ENCODE measurements at regions not wholly inside any gene's neighbourhood (a gene's known extent, or its start where the extent isn't known, plus 50 kb on each side); places are given as distances from the start of the nearest gene placed in this dataset.
"Not testable (repeated sequence)": the region's sequence is repeated elsewhere in the genome, so short reads cannot be mapped to it uniquely, and the experiment has no call there.

- peaks cover 0 to 5% of the 10 kb centered on the region in 2 donors for H3K9me3 ChIP-seq (ENCODE audit: control insufficient read depth in 2 of 2, insufficient read depth in 1 of 2, low read depth in 1 of 2, low read length in 1 of 2)
- 57 to 59% methylated on average over 11 of the region's 11 CpGs for WGBS, 2 donors
- no peak overlapping the region for H3K4me3 ChIP-seq (ENCODE audit: low read depth in 1 of 2, low read length in 2 of 2)
- H3K27ac ChIP-seq (ENCODE audit: low read depth in 2 of 2, low read length in 1 of 2), result no peak overlapping the region
- H3K4me1 ChIP-seq (ENCODE audit: control insufficient read depth in 2 of 2, insufficient read depth in 2 of 2, low read length in 1 of 2), result no peaks in the 10 kb centered on the region
- no peaks in the 10 kb centered on the region for H3K36me3 ChIP-seq (ENCODE audit: control insufficient read depth in 2 of 2, insufficient read depth in 2 of 2, low read length in 1 of 2)
- no peaks in the 10 kb centered on the region for H3K27me3 ChIP-seq (ENCODE audit: control insufficient read depth in 1 of 2, insufficient read depth in 2 of 2, low read length in 2 of 2)
Measured at GRCh38 chr10:129192344-129193128, 274.5 kb upstream of the MGMT start.

GRCh38 chr10:129193148-129193547, 273.9 kb upstream of the MGMT start:
- no peaks in the 10 kb centered on the region for H3K36me3 ChIP-seq (ENCODE audit: control insufficient read depth in 2 of 2, insufficient read depth in 2 of 2, low read length in 1 of 2)
- 62 to 65% methylated on average over 12 of the region's 12 CpGs for WGBS, 2 donors
- H3K4me3 ChIP-seq (ENCODE audit: low read depth in 1 of 2, low read length in 2 of 2), result no peak overlapping the region
- H3K27me3 ChIP-seq (ENCODE audit: control insufficient read depth in 1 of 2, insufficient read depth in 2 of 2, low read length in 2 of 2), result no peaks in the 10 kb centered on the region
- H3K27ac ChIP-seq (ENCODE audit: low read depth in 2 of 2, low read length in 1 of 2), result no peak overlapping the region
- no peaks in the 10 kb centered on the region for H3K4me1 ChIP-seq (ENCODE audit: control insufficient read depth in 2 of 2, insufficient read depth in 2 of 2, low read length in 1 of 2)
- H3K9me3 ChIP-seq (ENCODE audit: control insufficient read depth in 2 of 2, insufficient read depth in 1 of 2, low read depth in 1 of 2, low read length in 1 of 2), result peaks cover 0 to 5% of the 10 kb centered on the region in 2 donors

- 58 to 66% methylated on average over 3 of the region's 3 CpGs for WGBS, 2 donors
Measured at GRCh38 chr10:129194181-129194870, 272.7 kb upstream of the MGMT start.

GRCh38 chr10:129199826-129200225, 267.2 kb upstream of the MGMT start:
- Histone ChIP-seq H3K27ac (ENCODE audit: low read depth in 2 of 2, low read length in 1 of 2) (no peak overlapping the region), H3K4me1 (ENCODE audit: control insufficient read depth in 2 of 2, insufficient read depth in 2 of 2, low read length in 1 of 2) (no peaks in the 10 kb centered on the region), H3K36me3 (ENCODE audit: control insufficient read depth in 2 of 2, insufficient read depth in 2 of 2, low read length in 1 of 2) (no peaks in the 10 kb centered on the region), H3K9me3 (ENCODE audit: control insufficient read depth in 2 of 2, insufficient read depth in 1 of 2, low read depth in 1 of 2, low read length in 1 of 2) (peaks cover 2 to 4% of the 10 kb centered on the region in 2 donors), H3K27me3 (ENCODE audit: control insufficient read depth in 1 of 2, insufficient read depth in 2 of 2, low read length in 2 of 2) (no peaks in the 10 kb centered on the region), H3K4me3 (ENCODE audit: low read depth in 1 of 2, low read length in 2 of 2) (no peak overlapping the region)
- WGBS, 2 donors, result 41 to 72% methylated on average over 2 of the region's 2 CpGs

More at GRCh38 chr10:129194181-129194870, 272.7 kb upstream of the MGMT start:
- no peaks in the 10 kb centered on the region for H3K4me1 ChIP-seq (ENCODE audit: control insufficient read depth in 2 of 2, insufficient read depth in 2 of 2, low read length in 1 of 2)
- no peak overlapping the region for H3K4me3 ChIP-seq (ENCODE audit: low read depth in 1 of 2, low read length in 2 of 2)
- peaks cover 0 to 5% of the 10 kb centered on the region in 2 donors for H3K9me3 ChIP-seq (ENCODE audit: control insufficient read depth in 2 of 2, insufficient read depth in 1 of 2, low read depth in 1 of 2, low read length in 1 of 2)
- H3K27me3 ChIP-seq (ENCODE audit: control insufficient read depth in 1 of 2, insufficient read depth in 2 of 2, low read length in 2 of 2), result no peaks in the 10 kb centered on the region
- H3K36me3 ChIP-seq (ENCODE audit: control insufficient read depth in 2 of 2, insufficient read depth in 2 of 2, low read length in 1 of 2), result no peaks in the 10 kb centered on the region
- no peak overlapping the region for H3K27ac ChIP-seq (ENCODE audit: low read depth in 2 of 2, low read length in 1 of 2)

GRCh38 chr10:129203819-129204218, 263.2 kb upstream of the MGMT start:
- Histone ChIP-seq H3K27ac (ENCODE audit: low read depth in 2 of 2, low read length in 1 of 2) (no peak overlapping the region), H3K27me3 (ENCODE audit: control insufficient read depth in 1 of 2, insufficient read depth in 2 of 2, low read length in 2 of 2) (no peaks in the 10 kb centered on the region), H3K9me3 (ENCODE audit: control insufficient read depth in 2 of 2, insufficient read depth in 1 of 2, low read depth in 1 of 2, low read length in 1 of 2) (peaks cover 2 to 4% of the 10 kb centered on the region in 2 donors), H3K36me3 (ENCODE audit: control insufficient read depth in 2 of 2, insufficient read depth in 2 of 2, low read length in 1 of 2) (no peaks in the 10 kb centered on the region), H3K4me1 (ENCODE audit: control insufficient read depth in 2 of 2, insufficient read depth in 2 of 2, low read length in 1 of 2) (no peaks in the 10 kb centered on the region), H3K4me3 (ENCODE audit: low read depth in 1 of 2, low read length in 2 of 2) (no peak overlapping the region)
- 78 to 85% methylated on average over 5 of the region's 5 CpGs for WGBS, 2 donors

GRCh38 chr10:129207297-129207696, 259.7 kb upstream of the MGMT start:
- H3K9me3 ChIP-seq (ENCODE audit: control insufficient read depth in 2 of 2, insufficient read depth in 1 of 2, low read depth in 1 of 2, low read length in 1 of 2), result peaks cover 2 to 4% of the 10 kb centered on the region in 2 donors

GRCh38 chr10:129210876-129211275, 256.2 kb upstream of the MGMT start:
- no peaks in the 10 kb centered on the region for H3K4me1 ChIP-seq (ENCODE audit: control insufficient read depth in 2 of 2, insufficient read depth in 2 of 2, low read length in 1 of 2)
- H3K4me3 ChIP-seq (ENCODE audit: low read depth in 1 of 2, low read length in 2 of 2), result no peak overlapping the region
- H3K36me3 ChIP-seq (ENCODE audit: control insufficient read depth in 2 of 2, insufficient read depth in 2 of 2, low read length in 1 of 2), result no peaks in the 10 kb centered on the region
- no peaks in the 10 kb centered on the region for H3K27me3 ChIP-seq (ENCODE audit: control insufficient read depth in 1 of 2, insufficient read depth in 2 of 2, low read length in 2 of 2)
- WGBS, 2 donors, result 66 to 77% methylated on average over 5 of the region's 5 CpGs
- H3K27ac ChIP-seq (ENCODE audit: low read depth in 2 of 2, low read length in 1 of 2), result no peak overlapping the region
- peaks cover 0 to 2% of the 10 kb centered on the region in 2 donors for H3K9me3 ChIP-seq (ENCODE audit: control insufficient read depth in 2 of 2, insufficient read depth in 1 of 2, low read depth in 1 of 2, low read length in 1 of 2)

More at GRCh38 chr10:129207297-129207696, 259.7 kb upstream of the MGMT start:
- H3K27ac ChIP-seq (ENCODE audit: low read depth in 2 of 2, low read length in 1 of 2), result no peak overlapping the region
- 75 to 77% methylated on average over 19 of the region's 19 CpGs for WGBS, 2 donors
- H3K4me1 ChIP-seq (ENCODE audit: control insufficient read depth in 2 of 2, insufficient read depth in 2 of 2, low read length in 1 of 2), result no peaks in the 10 kb centered on the region
- no peaks in the 10 kb centered on the region for H3K36me3 ChIP-seq (ENCODE audit: control insufficient read depth in 2 of 2, insufficient read depth in 2 of 2, low read length in 1 of 2)
- no peaks in the 10 kb centered on the region for H3K27me3 ChIP-seq (ENCODE audit: control insufficient read depth in 1 of 2, insufficient read depth in 2 of 2, low read length in 2 of 2)
- no peak overlapping the region for H3K4me3 ChIP-seq (ENCODE audit: low read depth in 1 of 2, low read length in 2 of 2)

GRCh38 chr10:129213256-129213655, 253.8 kb upstream of the MGMT start:
- Histone ChIP-seq H3K27ac (ENCODE audit: low read depth in 2 of 2, low read length in 1 of 2) (no peak overlapping the region), H3K9me3 (ENCODE audit: control insufficient read depth in 2 of 2, insufficient read depth in 1 of 2, low read depth in 1 of 2, low read length in 1 of 2) (peaks cover 0 to 1% of the 10 kb centered on the region in 2 donors)
- WGBS, 2 donors, result 58 to 63% methylated on average over 1 of the region's 1 CpG

GRCh38 chr10:129213996-129214395, 253.0 kb upstream of the MGMT start:
- H3K27me3 ChIP-seq (ENCODE audit: control insufficient read depth in 1 of 2, insufficient read depth in 2 of 2, low read length in 2 of 2); H3K9me3 ChIP-seq (ENCODE audit: control insufficient read depth in 2 of 2, insufficient read depth in 1 of 2, low read depth in 1 of 2, low read length in 1 of 2); H3K27ac ChIP-seq (ENCODE audit: low read depth in 2 of 2, low read length in 1 of 2); H3K36me3 ChIP-seq (ENCODE audit: control insufficient read depth in 2 of 2, insufficient read depth in 2 of 2, low read length in 1 of 2); H3K4me1 ChIP-seq (ENCODE audit: control insufficient read depth in 2 of 2, insufficient read depth in 2 of 2, low read length in 1 of 2); H3K4me3 ChIP-seq (ENCODE audit: low read depth in 1 of 2, low read length in 2 of 2): not testable (repeated sequence)
- 88 to 94% methylated on average over 5 of the region's 5 CpGs for WGBS, 2 donors

More at GRCh38 chr10:129213256-129213655, 253.8 kb upstream of the MGMT start:
- Histone ChIP-seq H3K36me3 (ENCODE audit: control insufficient read depth in 2 of 2, insufficient read depth in 2 of 2, low read length in 1 of 2) (no peaks in the 10 kb centered on the region), H3K4me1 (ENCODE audit: control insufficient read depth in 2 of 2, insufficient read depth in 2 of 2, low read length in 1 of 2) (no peaks in the 10 kb centered on the region), H3K4me3 (ENCODE audit: low read depth in 1 of 2, low read length in 2 of 2) (no peak overlapping the region), H3K27me3 (ENCODE audit: control insufficient read depth in 1 of 2, insufficient read depth in 2 of 2, low read length in 2 of 2) (no peaks in the 10 kb centered on the region)
